AG10803 (cell line): ENCODE measurements at regions not wholly inside any gene's neighbourhood (a gene's known extent, or its start where the extent isn't known, plus 50 kb on each side); places are given as distances from the start of the nearest gene placed in this dataset.

Experiments used
- DNase-seq: peaks from one replicate; pipeline ENCODE4 v3.0.0; 2010; ENCODE audit warnings: low read depth
- H3K4me3 ChIP-seq: 2 replicates; pipeline ENCODE4 v1.5.1; 2011; ENCODE audit warnings: mild to moderate bottlenecking, low read length, control low read depth
- TF ChIP-seq, protein P1 (sequence below): conservative IDR thresholded peaks from 2 replicates; pipeline ENCODE4 v1.5.1; 2011; ENCODE audit warnings: mild to moderate bottlenecking, low read length, control low read depth, inconsistent platforms

DNA sequence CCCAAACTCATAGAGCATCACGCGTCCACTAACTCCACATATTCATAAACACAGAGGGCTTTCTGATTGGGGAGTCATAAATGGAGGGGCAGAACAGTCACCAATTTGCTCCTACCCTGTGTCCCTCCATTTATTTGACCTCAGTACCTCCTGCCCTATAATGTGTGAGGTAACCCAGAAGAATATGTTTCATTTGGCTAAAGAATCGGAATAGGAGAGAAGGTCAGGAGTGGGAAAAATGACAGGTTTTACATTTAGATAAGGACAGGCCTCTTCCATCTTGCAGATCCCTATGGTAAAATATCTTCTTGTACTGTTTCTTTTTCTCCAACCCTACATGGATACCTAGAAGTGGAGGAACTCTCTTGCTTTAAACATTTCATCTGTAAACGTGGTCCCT, 578.0 kb downstream of the TUSC7 start:
- no peak for DNase-seq
- H3K4me3 ChIP-seq = no peak overlapping the region
- TF ChIP-seq, protein P1, sequence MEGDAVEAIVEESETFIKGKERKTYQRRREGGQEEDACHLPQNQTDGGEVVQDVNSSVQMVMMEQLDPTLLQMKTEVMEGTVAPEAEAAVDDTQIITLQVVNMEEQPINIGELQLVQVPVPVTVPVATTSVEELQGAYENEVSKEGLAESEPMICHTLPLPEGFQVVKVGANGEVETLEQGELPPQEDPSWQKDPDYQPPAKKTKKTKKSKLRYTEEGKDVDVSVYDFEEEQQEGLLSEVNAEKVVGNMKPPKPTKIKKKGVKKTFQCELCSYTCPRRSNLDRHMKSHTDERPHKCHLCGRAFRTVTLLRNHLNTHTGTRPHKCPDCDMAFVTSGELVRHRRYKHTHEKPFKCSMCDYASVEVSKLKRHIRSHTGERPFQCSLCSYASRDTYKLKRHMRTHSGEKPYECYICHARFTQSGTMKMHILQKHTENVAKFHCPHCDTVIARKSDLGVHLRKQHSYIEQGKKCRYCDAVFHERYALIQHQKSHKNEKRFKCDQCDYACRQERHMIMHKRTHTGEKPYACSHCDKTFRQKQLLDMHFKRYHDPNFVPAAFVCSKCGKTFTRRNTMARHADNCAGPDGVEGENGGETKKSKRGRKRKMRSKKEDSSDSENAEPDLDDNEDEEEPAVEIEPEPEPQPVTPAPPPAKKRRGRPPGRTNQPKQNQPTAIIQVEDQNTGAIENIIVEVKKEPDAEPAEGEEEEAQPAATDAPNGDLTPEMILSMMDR = no peak

- DNase-seq = no peak
- H3K4me3 ChIP-seq = no peak overlapping the region
- TF ChIP-seq, protein P1 = no peak
Measured at GRCh38 chr3:117291476-117291875, 581.9 kb downstream of the TUSC7 start.

GRCh38 chr3:117297065-117297464, 587.5 kb downstream of the TUSC7 start:
- no peak for DNase-seq
- H3K4me3 ChIP-seq = no peak overlapping the region
- TF ChIP-seq, protein P1 = no peak

DNA sequence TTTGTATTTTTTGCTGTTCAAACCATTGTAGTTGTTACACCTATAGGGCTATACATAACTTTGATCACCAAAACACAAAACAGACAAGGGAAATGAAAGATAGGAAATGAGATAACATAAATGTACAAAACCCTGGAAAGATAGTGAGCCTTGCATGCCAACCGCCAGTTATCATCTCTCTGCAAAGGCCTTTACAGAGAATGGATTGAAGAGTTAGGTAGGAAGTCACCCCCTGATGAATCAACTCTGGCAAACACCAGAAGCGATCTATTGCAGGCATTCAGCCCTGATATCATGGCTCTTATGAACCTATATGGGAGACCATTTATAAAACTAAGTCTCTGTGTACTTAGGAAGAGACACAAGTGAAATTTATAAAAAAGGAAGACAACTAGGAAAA, 588.0 kb downstream of the TUSC7 start:
- no peak overlapping the region for H3K4me3 ChIP-seq
- no peak for DNase-seq
- TF ChIP-seq, protein P1 = no peak

DNA sequence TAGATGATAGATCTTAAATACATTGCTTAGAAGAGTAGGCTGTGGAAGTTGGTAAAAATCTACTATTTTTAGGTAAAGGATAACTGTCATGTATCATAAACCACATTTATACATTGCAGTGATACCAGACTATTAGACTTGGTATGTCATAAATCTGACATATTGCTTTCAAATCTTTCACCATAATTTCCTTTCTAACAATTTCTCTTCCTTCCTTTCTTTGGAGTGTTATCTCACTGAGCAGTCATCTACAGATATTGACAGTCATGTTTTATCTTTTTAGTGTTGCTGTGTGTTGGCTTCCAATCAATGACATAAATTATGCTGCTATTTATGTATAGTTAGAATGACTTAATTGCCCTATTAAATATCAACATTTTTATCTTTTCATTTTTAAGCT, 588.7 kb downstream of the TUSC7 start:
- no peak for DNase-seq
- TF ChIP-seq, protein P1 = no peak
- H3K4me3 ChIP-seq = no peak overlapping the region

DNA sequence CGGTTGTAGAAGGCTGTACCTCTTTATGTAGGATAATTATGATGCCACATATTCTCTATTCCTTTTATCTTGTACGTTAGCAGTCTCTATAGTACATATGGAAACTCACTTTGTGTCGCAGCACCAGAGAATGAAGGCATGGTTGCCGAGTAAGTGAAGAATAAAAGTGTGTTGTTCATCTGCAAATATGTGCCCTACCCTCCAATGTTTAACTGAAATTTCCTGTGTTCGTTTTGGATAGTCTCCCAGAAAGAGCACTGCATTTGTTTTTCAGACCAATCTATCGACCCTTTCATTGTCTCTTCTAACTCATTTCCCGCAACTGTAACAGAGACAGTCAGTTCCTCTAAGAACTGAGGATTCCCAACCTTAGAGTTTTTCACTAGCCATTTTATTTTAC, 592.8 kb downstream of the TUSC7 start:
- TF ChIP-seq, protein P1 = no peak
- no peak for DNase-seq
- no peak overlapping the region for H3K4me3 ChIP-seq

DNA sequence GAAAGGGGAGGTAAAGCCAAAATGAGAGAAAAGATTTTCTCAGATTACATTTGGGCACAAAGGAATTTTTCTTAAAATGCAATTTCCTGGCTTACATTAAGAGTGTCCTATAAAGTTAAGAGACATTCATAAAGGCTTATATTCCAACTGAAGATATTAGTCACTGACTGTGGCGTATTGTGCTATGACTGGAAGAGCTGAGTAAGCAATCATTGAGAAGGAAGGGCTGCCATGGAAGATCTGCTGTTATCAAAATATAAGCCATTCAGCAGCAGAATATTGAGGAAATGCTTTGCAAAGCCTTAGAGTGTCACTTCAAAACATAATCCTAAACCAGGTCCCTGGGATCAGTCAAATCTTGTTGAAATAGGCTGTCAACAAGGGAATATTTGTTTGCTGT, 593.9 kb downstream of the TUSC7 start:
- TF ChIP-seq, protein P1 = no peak

More for the DNA sequence above, 593.9 kb downstream of the TUSC7 start:
- no peak for DNase-seq
- no peak overlapping the region for H3K4me3 ChIP-seq
